OCI-LY1 (cell line): ENCODE measurements at regions not wholly inside any gene's neighbourhood (a gene's known extent, or its start where the extent isn't known, plus 50 kb on each side); places are given as distances from the start of the nearest gene placed in this dataset.
"Not testable (repeated sequence)": the region's sequence is repeated elsewhere in the genome, so short reads cannot be mapped to it uniquely, and the experiment has no call there.

ENCODE experiments used
- H2AFZ ChIP-seq: fragments of 200-600 bp; sonication (generic), shearing (Covaris generic); 2 replicates; pipeline ENCODE4 v1.6.0; 2014; ENCODE audit warnings: antibody characterized with exemption, mild to moderate bottlenecking, low read length
- H3F3A ChIP-seq: fragments of 200-600 bp; sonication (generic), shearing (Covaris generic); 2 replicates; pipeline ENCODE4 v1.6.0; 2014; ENCODE audit warnings: mild to moderate bottlenecking, antibody characterized with exemption, low read length, moderate library complexity; ENCODE audit not compliant: insufficient read depth
- H3K27ac ChIP-seq: fragments of 200-600 bp; sonication (generic); 2 replicates; pipeline ENCODE4 v1.5.1; 2014; ENCODE audit warnings: low read length, mixed run types, mild to moderate bottlenecking, low read depth; ENCODE audit not compliant: poor library complexity, severe bottlenecking
- H3K27me3 ChIP-seq: fragments of 200-600 bp; sonication (generic); 2 replicates; pipeline ENCODE4 v1.6.0; 2014; ENCODE audit warnings: antibody characterized with exemption, mild to moderate bottlenecking, low read length, moderate library complexity; ENCODE audit not compliant: insufficient read depth
- H3K36me3 ChIP-seq: fragments of 200-600 bp; sonication (generic); 2 replicates; pipeline ENCODE4 v1.6.1; 2014; ENCODE audit warnings: mild to moderate bottlenecking, antibody characterized with exemption, low read length, moderate library complexity, mixed read lengths; ENCODE audit not compliant: insufficient read depth
- H3K4me1 ChIP-seq: fragments of 200-600 bp; sonication (generic); 2 replicates; pipeline ENCODE4 v1.5.1; 2014; ENCODE audit warnings: mild to moderate bottlenecking, low read length, moderate library complexity; ENCODE audit not compliant: insufficient read depth, severe bottlenecking
- H3K4me2 ChIP-seq: fragments of 200-600 bp; sonication (generic), shearing (Covaris generic); 2 replicates; pipeline ENCODE4 v1.6.1; 2014; ENCODE audit warnings: low read length
- H3K4me3 ChIP-seq: fragments of 200-600 bp; sonication (generic); 2 replicates; pipeline ENCODE4 v1.5.1; 2014; ENCODE audit warnings: low read length, low read depth, mild to moderate bottlenecking, mixed read lengths; ENCODE audit not compliant: poor library complexity, severe bottlenecking
- H3K79me2 ChIP-seq: fragments of 200-600 bp; shearing (Covaris generic); 2 replicates; pipeline ENCODE4 v1.6.1; 2016; ENCODE audit warnings: mixed run types, low read length, mixed read lengths; ENCODE audit not compliant: insufficient read depth
- H3K9ac ChIP-seq: fragments of 200-600 bp; sonication (generic), shearing (Covaris generic); 2 replicates; pipeline ENCODE4 v1.6.1; 2014; ENCODE audit warnings: mild to moderate bottlenecking, low read length, mixed read lengths
- H3K9me2 ChIP-seq: fragments of 200-600 bp; sonication (generic), shearing (Covaris generic); 2 replicates; pipeline ENCODE4 v1.6.1; 2014; ENCODE audit warnings: low read depth, mild to moderate bottlenecking, low read length, mixed read lengths
- H3K9me3 ChIP-seq: fragments of 200-600 bp; shearing (Covaris generic); 2 replicates; pipeline ENCODE4 v1.6.1; 2014; ENCODE audit warnings: low read length, mixed read lengths
- H4K20me1 ChIP-seq: fragments of 200-600 bp; sonication (generic), shearing (Covaris generic); 2 replicates; pipeline ENCODE4 v1.6.0; 2016; ENCODE audit warnings: mild to moderate bottlenecking, low read length; ENCODE audit not compliant: insufficient read depth
- CTCF ChIP-seq: fragments of 200-600 bp; sonication (generic), shearing (Covaris generic); IDR thresholded peaks from 2 replicates; pipeline ENCODE4 v1.5.1; 2017; ENCODE audit warnings: mild to moderate bottlenecking, antibody characterized with exemption, low read length, moderate library complexity, mixed read lengths
- EZH2 ChIP-seq: fragments of 200-600 bp; sonication (generic), shearing (Covaris generic); IDR thresholded peaks from 2 replicates; pipeline ENCODE4 v1.8.0; 2017; ENCODE audit warnings: borderline replicate concordance, mixed run types, mild to moderate bottlenecking, antibody characterized with exemption, low read length, moderate library complexity, mixed read lengths

- Histone ChIP-seq H3K4me3 (no peak overlapping the region), H2AFZ (no peak overlapping the region), H3F3A (no peaks in the 10 kb centered on the region), H3K4me1 (no peaks in the 10 kb centered on the region), H3K27me3 (no peaks in the 10 kb centered on the region), H4K20me1 (no peaks in the 10 kb centered on the region), H3K27ac (no peak overlapping the region), H3K4me2 (no peak overlapping the region), H3K9ac (no peak overlapping the region), H3K36me3 (no peaks in the 10 kb centered on the region), H3K79me2 (no peaks in the 10 kb centered on the region), H3K9me3 (no peaks in the 10 kb centered on the region), H3K9me2 (no peaks in the 10 kb centered on the region)
- TF ChIP-seq EZH2 = no peak
- TF ChIP-seq CTCF = no peak
Observed at GRCh38 chr4:66123831-66124413, 453.6 kb upstream of the EPHA5 start.

- Histone ChIP-seq H3K9ac (no peak overlapping the region), H3K79me2 (no peaks in the 10 kb centered on the region), H2AFZ (no peak overlapping the region), H3K36me3 (no peaks in the 10 kb centered on the region), H4K20me1 (no peaks in the 10 kb centered on the region), H3K9me3 (no peaks in the 10 kb centered on the region), H3K4me3 (no peak overlapping the region), H3K27me3 (no peaks in the 10 kb centered on the region), H3F3A (no peaks in the 10 kb centered on the region), H3K27ac (no peak overlapping the region), H3K4me2 (no peak overlapping the region), H3K9me2 (no peaks in the 10 kb centered on the region), H3K4me1 (no peaks in the 10 kb centered on the region)
- no peak for TF ChIP-seq CTCF
- no peak for TF ChIP-seq EZH2
Observed at GRCh38 chr4:66123190-66123589, 452.9 kb upstream of the EPHA5 start.

GRCh38 chr4:66115231-66115630, 444.9 kb upstream of the EPHA5 start:
- H3K36me3 ChIP-seq, H2AFZ ChIP-seq, H3K4me1 ChIP-seq, H3K9me3 ChIP-seq, H3K27me3 ChIP-seq, H3K27ac ChIP-seq, H3K9ac ChIP-seq, H3F3A ChIP-seq, H3K4me2 ChIP-seq, H3K79me2 ChIP-seq, H3K4me3 ChIP-seq, H4K20me1 ChIP-seq, H3K9me2 ChIP-seq: not testable (repeated sequence)

- H3K4me3 ChIP-seq = no peak overlapping the region
- H3K9me2 ChIP-seq = no peaks in the 10 kb centered on the region
- no peaks in the 10 kb centered on the region for H3F3A ChIP-seq
- no peaks in the 10 kb centered on the region for H4K20me1 ChIP-seq
- no peak overlapping the region for H3K9ac ChIP-seq
- no peaks in the 10 kb centered on the region for H3K79me2 ChIP-seq
- TF ChIP-seq EZH2 (no peak), CTCF (no peak)
- H2AFZ ChIP-seq = no peak overlapping the region
- H3K4me1 ChIP-seq = no peaks in the 10 kb centered on the region
- no peak overlapping the region for H3K27ac ChIP-seq
- no peaks in the 10 kb centered on the region for H3K36me3 ChIP-seq
- no peaks in the 10 kb centered on the region for H3K9me3 ChIP-seq
- no peak overlapping the region for H3K4me2 ChIP-seq
- H3K27me3 ChIP-seq = no peaks in the 10 kb centered on the region
Observed at GRCh38 chr4:66108898-66109297, 438.6 kb upstream of the EPHA5 start.
